KMS-11 (cell line): ENCODE measurements at regions not wholly inside any gene's neighbourhood (a gene's known extent, or its start where the extent isn't known, plus 50 kb on each side); places are given as distances from the start of the nearest gene placed in this dataset.

Source experiments
- H2AFZ ChIP-seq: fragments of 200-600 bp; sonication (generic); 2 replicates; pipeline ENCODE4 v1.6.1; 2016; ENCODE audit warnings: antibody characterized with exemption, mixed run types, low read depth
- H3K27ac ChIP-seq: fragments of 200-600 bp; sonication (generic); 2 replicates; pipeline ENCODE4 v1.6.1; 2016; ENCODE audit warnings: mild to moderate bottlenecking, mixed run types
- H3K27me3 ChIP-seq: fragments of 200-600 bp; sonication (generic); 2 replicates; pipeline ENCODE4 v1.6.1; 2017; ENCODE audit warnings: mild to moderate bottlenecking, low read depth, mixed run types, moderate library complexity; ENCODE audit not compliant: insufficient read depth
- H3K36me3 ChIP-seq: fragments of 200-600 bp; sonication (generic); 2 replicates; pipeline ENCODE4 v1.6.1; 2017; ENCODE audit warnings: mild to moderate bottlenecking, mixed run types; ENCODE audit not compliant: insufficient read depth
- H3K4me1 ChIP-seq: fragments of 200-600 bp; sonication (generic); 2 replicates; pipeline ENCODE4 v1.6.1; 2016; ENCODE audit warnings: mild to moderate bottlenecking, low read depth, mixed run types; ENCODE audit not compliant: poor library complexity, severe bottlenecking
- H3K4me2 ChIP-seq: fragments of 200-600 bp; sonication (generic); 2 replicates; pipeline ENCODE4 v1.7.0; 2016; ENCODE audit warnings: mild to moderate bottlenecking, mixed run types
- H3K4me3 ChIP-seq: fragments of 200-600 bp; sonication (generic); IDR thresholded peaks from 2 replicates; pipeline ENCODE4 v1.6.1; 2017; ENCODE audit warnings: low read depth, low read length, mixed read lengths; ENCODE audit not compliant: insufficient read depth
- H3K79me2 ChIP-seq: fragments of 200-600 bp; sonication (generic); 2 replicates; pipeline ENCODE4 v1.6.1; 2016; ENCODE audit warnings: low read depth, mixed run types; ENCODE audit not compliant: insufficient read depth
- H3K9ac ChIP-seq: fragments of 200-600 bp; sonication (generic); 2 replicates; pipeline ENCODE4 v1.6.1; 2016; ENCODE audit warnings: mild to moderate bottlenecking, mixed run types
- H4K20me1 ChIP-seq: fragments of 200-600 bp; sonication (generic); 2 replicates; pipeline ENCODE4 v1.6.1; 2016; ENCODE audit warnings: mild to moderate bottlenecking, mixed run types; ENCODE audit not compliant: insufficient read depth
- TF ChIP-seq, protein P1 (sequence below): fragments of 200-600 bp; sonication (generic); conservative IDR thresholded peaks from 2 replicates; pipeline ENCODE4 v1.6.1; 2017; ENCODE audit warnings: low read depth, mild to moderate bottlenecking, antibody characterized with exemption, low read length, moderate library complexity, mixed read lengths

DNA sequence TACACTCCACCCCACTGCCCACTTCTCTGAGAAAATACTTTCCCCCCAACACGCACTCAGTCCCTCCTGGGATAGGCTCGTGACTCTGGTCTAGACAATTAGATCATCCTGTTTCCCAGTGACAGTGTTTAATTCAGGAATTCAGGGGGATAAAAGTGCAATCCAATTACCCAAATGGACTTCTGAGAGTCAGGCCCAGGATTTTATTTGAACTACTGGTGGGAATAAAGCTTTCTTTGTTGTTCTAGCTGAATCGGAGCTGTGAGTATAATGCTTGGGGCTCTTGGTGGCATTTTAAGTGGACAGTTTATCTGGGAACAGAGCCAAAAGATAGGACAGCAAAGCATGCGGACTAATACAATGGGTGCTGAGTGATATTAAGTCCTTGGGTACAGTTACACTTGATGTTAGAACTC is 683.3 kb downstream of the MAT2B start:
- no peak overlapping the region for H3K9ac ChIP-seq
- H3K4me3 ChIP-seq: no peak overlapping the region
- H3K27ac ChIP-seq: no peak overlapping the region
- H3K4me2 ChIP-seq: no peak overlapping the region
- no peaks in the 10 kb centered on the region for H4K20me1 ChIP-seq
- H2AFZ ChIP-seq: no peak overlapping the region
- H3K36me3 ChIP-seq: no peaks in the 10 kb centered on the region
- no peaks in the 10 kb centered on the region for H3K4me1 ChIP-seq
- H3K27me3 ChIP-seq: no peaks in the 10 kb centered on the region
- TF ChIP-seq, protein P1, sequence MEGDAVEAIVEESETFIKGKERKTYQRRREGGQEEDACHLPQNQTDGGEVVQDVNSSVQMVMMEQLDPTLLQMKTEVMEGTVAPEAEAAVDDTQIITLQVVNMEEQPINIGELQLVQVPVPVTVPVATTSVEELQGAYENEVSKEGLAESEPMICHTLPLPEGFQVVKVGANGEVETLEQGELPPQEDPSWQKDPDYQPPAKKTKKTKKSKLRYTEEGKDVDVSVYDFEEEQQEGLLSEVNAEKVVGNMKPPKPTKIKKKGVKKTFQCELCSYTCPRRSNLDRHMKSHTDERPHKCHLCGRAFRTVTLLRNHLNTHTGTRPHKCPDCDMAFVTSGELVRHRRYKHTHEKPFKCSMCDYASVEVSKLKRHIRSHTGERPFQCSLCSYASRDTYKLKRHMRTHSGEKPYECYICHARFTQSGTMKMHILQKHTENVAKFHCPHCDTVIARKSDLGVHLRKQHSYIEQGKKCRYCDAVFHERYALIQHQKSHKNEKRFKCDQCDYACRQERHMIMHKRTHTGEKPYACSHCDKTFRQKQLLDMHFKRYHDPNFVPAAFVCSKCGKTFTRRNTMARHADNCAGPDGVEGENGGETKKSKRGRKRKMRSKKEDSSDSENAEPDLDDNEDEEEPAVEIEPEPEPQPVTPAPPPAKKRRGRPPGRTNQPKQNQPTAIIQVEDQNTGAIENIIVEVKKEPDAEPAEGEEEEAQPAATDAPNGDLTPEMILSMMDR: no peak
- no peaks in the 10 kb centered on the region for H3K79me2 ChIP-seq

DNA sequence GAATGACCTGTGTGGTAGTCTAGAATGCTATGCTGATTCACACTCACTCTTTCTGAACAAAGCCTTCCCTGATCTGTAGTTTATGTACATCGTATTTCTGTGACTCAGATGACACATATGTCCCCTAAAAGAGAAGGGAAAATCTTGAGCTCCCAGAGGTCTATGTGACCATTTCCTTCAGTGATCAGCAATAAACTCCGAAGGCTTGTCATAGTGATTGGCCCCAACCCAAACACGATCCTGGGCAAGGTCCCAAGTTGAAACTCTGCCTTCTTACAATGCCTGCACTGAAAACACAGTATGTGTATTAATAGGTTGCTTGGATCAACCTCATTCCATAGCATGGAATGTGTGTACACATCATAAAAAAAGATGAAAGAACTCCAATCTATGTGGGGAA is 685.8 kb downstream of the MAT2B start:
- H3K4me1 ChIP-seq: no peaks in the 10 kb centered on the region
- no peaks in the 10 kb centered on the region for H3K79me2 ChIP-seq
- no peak overlapping the region for H3K4me2 ChIP-seq
- no peaks in the 10 kb centered on the region for H4K20me1 ChIP-seq
- TF ChIP-seq, protein P1: no peak
- no peak overlapping the region for H2AFZ ChIP-seq
- no peak overlapping the region for H3K27ac ChIP-seq
- no peak overlapping the region for H3K9ac ChIP-seq
- no peaks in the 10 kb centered on the region for H3K36me3 ChIP-seq
- no peak overlapping the region for H3K4me3 ChIP-seq
- no peaks in the 10 kb centered on the region for H3K27me3 ChIP-seq

DNA sequence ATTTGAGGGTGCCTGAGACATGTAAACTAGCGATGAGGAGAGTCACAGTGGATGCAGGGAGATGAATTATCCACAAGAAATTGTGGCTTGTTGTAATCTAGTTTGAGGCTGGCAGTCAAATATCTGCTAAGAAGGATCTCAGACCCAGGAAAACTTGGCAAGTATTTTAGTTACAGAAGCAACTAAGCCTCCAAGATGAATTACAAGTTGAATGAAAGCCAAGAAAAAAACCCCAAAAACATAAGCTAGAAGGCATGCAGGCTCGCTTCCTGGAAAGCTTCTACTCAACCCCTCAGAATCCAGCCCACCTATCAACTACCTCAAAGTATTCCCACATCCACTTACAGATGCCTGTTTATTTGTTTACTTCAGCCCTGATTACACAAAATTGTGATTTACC is 696.9 kb downstream of the MAT2B start:
- Histone ChIP-seq H3K4me2 (no peak overlapping the region), H3K4me3 (no peak overlapping the region), H3K9ac (no peak overlapping the region), H3K27ac (no peak overlapping the region), H2AFZ (no peak overlapping the region), H3K27me3 (no peaks in the 10 kb centered on the region), H3K79me2 (no peaks in the 10 kb centered on the region), H3K4me1 (peaks cover 6% of the 10 kb centered on the region), H4K20me1 (no peaks in the 10 kb centered on the region), H3K36me3 (no peaks in the 10 kb centered on the region)
- TF ChIP-seq, protein P1: no peak

DNA sequence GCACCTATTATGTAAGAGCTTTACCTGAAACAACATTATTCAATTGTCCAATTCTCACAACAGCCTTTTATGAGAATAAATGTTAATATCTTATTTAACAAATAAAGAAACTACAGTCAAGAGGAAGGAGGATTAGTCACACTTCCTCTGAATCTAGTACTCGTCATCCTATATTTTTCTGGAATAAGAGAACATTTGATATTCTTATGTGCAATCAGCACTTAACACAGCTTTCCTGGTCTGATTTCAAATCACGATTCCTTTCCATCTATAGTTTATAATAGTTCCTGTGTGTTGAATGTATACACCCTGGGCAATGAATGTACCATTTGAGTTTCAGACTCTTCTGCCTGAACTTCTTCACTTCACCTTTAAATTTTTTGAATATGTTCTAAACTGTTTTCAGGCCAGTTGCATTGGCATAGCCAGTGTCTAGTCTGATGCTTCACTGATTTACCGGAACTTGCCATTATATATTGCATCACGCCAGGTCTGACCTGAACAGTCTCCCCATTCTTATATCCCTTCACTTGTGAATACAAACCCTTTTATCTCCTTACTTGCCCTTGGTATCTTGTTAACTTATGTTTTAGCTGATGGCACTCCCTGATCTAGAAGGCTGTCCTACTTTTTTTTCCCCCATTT is 698.3 kb downstream of the MAT2B start:
- H3K27me3 ChIP-seq: no peaks in the 10 kb centered on the region
- H3K9ac ChIP-seq: no peak overlapping the region
- no peaks in the 10 kb centered on the region for H3K36me3 ChIP-seq
- TF ChIP-seq, protein P1: no peak
- H3K4me3 ChIP-seq: no peak overlapping the region
- no peak overlapping the region for H2AFZ ChIP-seq
- no peak overlapping the region for H3K4me2 ChIP-seq
- no peaks in the 10 kb centered on the region for H4K20me1 ChIP-seq
- no peak overlapping the region for H3K27ac ChIP-seq
- peaks cover 14% of the 10 kb centered on the region for H3K4me1 ChIP-seq
- no peaks in the 10 kb centered on the region for H3K79me2 ChIP-seq
